T-helper 22 cell (primary cell): ENCODE measurements at regions not wholly inside any gene's neighbourhood (a gene's known extent, or its start where the extent isn't known, plus 50 kb on each side); places are given as distances from the start of the nearest gene placed in this dataset.
"Not testable (repeated sequence)": the region's sequence is repeated elsewhere in the genome, so short reads cannot be mapped to it uniquely, and the experiment has no call there.

Experiments used
- DNase-seq: peaks from one replicate; pipeline ENCODE4 v3.0.0-alpha.2; 2020; ENCODE audit warnings: low read depth

GRCh38 chr2:199216253-199216652, 241.5 kb downstream of the SATB2 start:
- DNase-seq: no peak

GRCh38 chr2:199207011-199207410, 250.7 kb downstream of the SATB2 start:
- DNase-seq: no peak

- DNase-seq: no peak
These were observed 251.2 kb downstream of the SATB2 start for GRCh38 chr2:199206536-199206935.

GRCh38 chr2:199202964-199203363, 254.8 kb downstream of the SATB2 start:
- no peak for DNase-seq

- DNase-seq: no peak
These were observed 256.2 kb downstream of the SATB2 start for GRCh38 chr2:199201539-199201938.

DNA sequence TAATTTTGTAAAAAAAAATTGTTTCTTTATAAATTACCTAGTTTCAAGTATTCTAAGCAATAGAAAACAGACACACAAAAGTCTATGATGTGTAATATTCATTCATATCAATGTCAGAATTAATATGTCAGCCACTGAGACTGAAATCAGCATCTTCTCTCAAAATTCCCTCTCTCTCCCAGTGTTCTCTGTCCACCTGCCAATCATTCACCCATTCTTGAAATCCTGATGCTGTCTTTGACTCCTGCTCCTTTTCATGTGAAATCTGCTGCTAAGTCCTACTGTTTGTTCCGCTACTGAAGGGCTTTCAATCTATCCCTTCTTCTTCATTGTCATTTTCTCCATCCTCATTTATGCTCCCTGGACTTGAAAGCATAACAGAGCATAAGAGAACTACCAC, 257.9 kb downstream of the SATB2 start:
- DNase-seq: no peak

DNA sequence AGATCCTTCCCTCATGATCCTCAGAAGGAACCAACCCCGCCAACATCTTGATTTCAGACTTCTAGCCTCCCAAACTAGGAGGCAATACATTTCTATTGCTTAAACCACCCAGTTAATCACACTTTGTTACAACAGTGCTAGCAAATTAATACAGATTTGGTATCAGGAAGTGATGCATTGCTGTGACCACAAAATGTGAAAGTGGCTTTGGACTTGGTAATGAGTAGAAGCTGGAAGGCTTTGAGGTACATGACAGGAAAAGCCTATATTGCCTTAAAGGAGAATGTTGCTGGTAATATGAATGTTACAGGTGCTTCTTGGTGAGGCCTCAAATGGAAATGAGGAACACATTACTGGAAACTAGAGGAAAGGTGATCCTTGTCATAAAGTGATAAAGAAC, 260.3 kb downstream of the SATB2 start:
- no peak for DNase-seq

GRCh38 chr2:199196686-199197085, 261.1 kb downstream of the SATB2 start:
- DNase-seq: no peak

GRCh38 chr2:199195927-199196502, 261.7 kb downstream of the SATB2 start:
- no peak for DNase-seq

DNA sequence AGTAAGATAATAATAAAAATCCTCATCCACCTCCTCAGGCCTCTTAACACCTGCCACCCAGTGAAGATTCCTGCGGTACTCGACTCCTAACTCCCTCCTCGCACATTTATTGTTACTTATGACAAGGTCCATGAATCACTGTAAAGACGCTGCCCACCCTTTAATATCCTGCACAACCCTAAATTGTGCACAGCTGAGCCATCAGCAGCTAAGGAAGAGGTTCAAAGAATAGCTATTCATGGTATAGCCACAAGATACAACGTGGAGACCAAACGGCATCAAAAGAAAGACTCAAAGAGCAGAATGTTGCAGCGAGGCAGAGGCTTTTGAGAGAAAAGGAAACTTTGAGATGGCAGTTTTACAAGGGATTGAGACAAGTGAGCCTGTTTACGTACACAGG, 266.3 kb downstream of the SATB2 start:
- no peak for DNase-seq

GRCh38 chr2:199189229-199189628, 268.5 kb downstream of the SATB2 start:
- DNase-seq: no peak

- no peak for DNase-seq
These were observed 271.4 kb downstream of the SATB2 start for GRCh38 chr2:199186301-199186751.

- not testable (repeated sequence) for DNase-seq
These were observed 272.6 kb downstream of the SATB2 start for GRCh38 chr2:199185174-199185573.

GRCh38 chr2:199163613-199164458, 293.9 kb downstream of the SATB2 start:
- no peak for DNase-seq

DNA sequence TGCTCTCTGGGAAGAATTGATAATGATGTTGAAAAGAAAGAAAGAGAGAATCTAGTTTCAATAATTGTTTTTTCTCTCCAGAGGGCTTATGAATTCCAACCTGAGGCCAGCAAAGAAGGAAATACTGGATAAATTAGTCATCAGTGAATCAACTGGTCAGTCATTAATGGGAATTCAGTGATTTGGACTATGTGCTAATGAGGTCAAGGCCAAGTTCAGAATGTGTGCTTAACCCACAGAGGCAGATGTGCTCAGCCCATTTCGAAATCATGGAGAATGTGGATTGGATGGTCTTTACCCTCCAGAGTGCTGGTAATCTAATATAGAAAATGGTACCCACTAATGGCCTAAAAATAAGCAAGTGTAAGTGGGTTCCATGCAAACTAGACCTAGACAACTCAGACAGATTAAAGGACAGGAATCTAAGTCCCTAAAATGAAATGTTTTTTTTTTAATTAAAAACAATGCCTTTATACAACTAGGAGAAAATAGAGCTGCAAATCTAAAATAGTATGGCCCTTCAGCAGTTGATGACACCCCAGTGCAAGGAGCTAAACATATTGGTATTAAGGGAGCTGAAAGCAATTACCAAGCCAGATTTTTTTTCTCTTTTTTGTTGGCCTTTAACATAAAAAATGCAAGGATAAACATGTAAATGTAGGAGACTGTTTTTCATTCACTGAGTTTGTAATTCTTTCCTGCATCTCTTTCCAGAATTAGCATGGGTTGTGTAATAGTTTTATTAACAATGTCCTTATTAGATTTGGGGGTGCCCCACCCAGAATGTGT, 296.9 kb downstream of the SATB2 start:
- no peak for DNase-seq

DNA sequence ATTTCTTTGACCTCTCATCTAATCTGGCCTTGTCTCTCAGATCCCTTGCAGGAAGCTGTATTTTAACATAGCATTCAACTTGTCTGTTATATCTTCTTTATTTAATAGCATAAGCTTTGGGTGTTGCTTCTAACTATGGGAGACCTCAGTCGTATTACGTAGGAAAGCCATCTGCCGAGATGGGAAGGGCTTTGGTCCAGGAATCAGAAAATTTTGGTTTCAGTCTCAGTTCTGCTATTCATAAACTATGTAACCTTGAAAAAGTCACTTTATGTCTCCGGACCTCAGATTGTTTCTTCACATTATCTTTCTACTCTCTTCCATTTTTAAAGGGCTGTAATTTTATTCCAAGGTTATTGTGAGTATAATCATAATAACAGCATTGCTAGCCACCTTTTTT, 297.7 kb downstream of the SATB2 start:
- DNase-seq: no peak

DNA sequence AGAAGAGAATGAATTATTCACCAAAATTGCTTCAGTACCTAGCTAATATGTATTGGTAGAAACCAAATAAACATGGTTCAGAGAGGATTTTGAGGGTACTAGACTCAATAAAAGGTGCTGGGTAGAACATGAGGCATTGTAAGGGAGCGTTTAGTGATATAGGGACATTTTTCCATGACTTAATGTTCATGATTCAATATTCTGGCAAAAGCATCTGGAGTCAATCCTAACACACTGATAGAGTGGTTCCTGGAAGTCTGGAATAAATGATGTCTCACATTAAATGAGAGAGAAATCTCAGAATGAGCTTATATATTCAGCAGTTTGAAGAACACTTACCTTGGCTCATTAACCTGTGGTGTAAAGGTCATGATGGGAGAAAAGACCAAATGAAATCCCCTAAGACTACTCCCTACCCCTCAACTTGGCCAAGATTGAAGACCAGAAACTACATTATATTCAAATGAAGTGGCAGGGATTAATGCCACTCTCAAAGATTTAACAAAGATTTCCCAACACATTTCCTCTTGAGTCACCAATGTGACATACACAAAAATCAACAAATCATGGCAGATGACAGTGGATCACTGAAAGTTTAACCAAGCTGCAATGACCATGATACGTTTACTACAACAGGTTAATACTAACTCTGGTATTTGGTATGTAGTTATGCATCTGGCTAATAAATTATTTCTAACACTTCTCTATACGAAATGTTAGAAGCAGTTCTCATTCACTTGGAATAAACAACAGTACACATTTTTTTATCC, 309.5 kb downstream of the SATB2 start:
- DNase-seq: no peak

- no peak for DNase-seq
These were observed 310.5 kb downstream of the SATB2 start for GRCh38 chr2:199147216-199147615.

GRCh38 chr2:199144546-199144945, 313.2 kb downstream of the SATB2 start:
- DNase-seq: no peak

- no peak for DNase-seq
These were observed 313.7 kb downstream of the SATB2 start for GRCh38 chr2:199144036-199144435.

- DNase-seq: no peak
These were observed 321.1 kb downstream of the SATB2 start for GRCh38 chr2:199136681-199137080.

- DNase-seq: no peak
These were observed 321.5 kb downstream of the SATB2 start for GRCh38 chr2:199136242-199136641.
